ENCODE measurements at regions not wholly inside any gene's neighbourhood (a gene's known extent, or its start where the extent isn't known, plus 50 kb on each side); places are given as distances from the start of the nearest gene placed in this dataset.

GRCh38 chr16:51621610-51622009 is 470.5 kb upstream of the SALL1 start:
- TF ChIP-seq CTCF (IDR thresholded peaks at IDR 0.05) (no peak), ZFX (IDR thresholded peaks at IDR 0.05; ENCODE audit: borderline replicate concordance) (no peak)
